PC-9 (cell line): ENCODE measurements at regions not wholly inside any gene's neighbourhood (a gene's known extent, or its start where the extent isn't known, plus 50 kb on each side); places are given as distances from the start of the nearest gene placed in this dataset.

Source experiments
- CTCF ChIP-seq: fragments of 200-600 bp; sonication (generic); conservative IDR thresholded peaks from 2 replicates; pipeline ENCODE4 v1.6.1; 2017; ENCODE audit warnings: mixed run types, antibody characterized with exemption, mild to moderate bottlenecking, moderate library complexity
- EZH2 ChIP-seq: fragments of 200-600 bp; sonication (generic); IDR thresholded peaks from 2 replicates; pipeline ENCODE4 v1.8.0; 2017; ENCODE audit warnings: antibody characterized with exemption, low read depth

GRCh38 chr21:23718446-23719285 lies 1888.6 kb downstream of the MRPL39 start:
- TF ChIP-seq CTCF (no peak), EZH2 (no peak)
